ENCODE measurements at regions not wholly inside any gene's neighbourhood (a gene's known extent, or its start where the extent isn't known, plus 50 kb on each side); places are given as distances from the start of the nearest gene placed in this dataset.

GRCh38 chr6:101290346-101290745 lies 103.2 kb upstream of the GRIK2 start:
- Histone ChIP-seq H3K4me3 (ENCODE audit: control extremely low read depth in 1 of 5, extremely low read depth in 1 of 5, insufficient read depth in 1 of 5, low read depth in 2 of 5, low read length in 4 of 5) (no peak overlapping the region), H3K27ac (ENCODE audit: low read length in 2 of 2) (no peak overlapping the region), H3K9me3 (ENCODE audit: control extremely low read depth in 1 of 3, control insufficient read depth in 2 of 3, insufficient read depth in 1 of 3, low read length in 2 of 3) (peaks cover 0 to 8% (median 7%) of the 10 kb centered on the region in 3 donors), H3K9ac (ENCODE audit: low read length) (no peak overlapping the region), H3K4me2 (replicated peaks; ENCODE audit: low read depth, low read length, poor library complexity, severe bottlenecking) (no peak overlapping the region), H3K36me3 (replicated peaks in 1 of 2; ENCODE audit: control extremely low read depth in 1 of 2, control insufficient read depth in 1 of 2, extremely low read depth in 1 of 2, insufficient read depth in 2 of 2, low read length in 1 of 2) (no peaks in the 10 kb centered on the region), H4K20me1 (ENCODE audit: control insufficient read depth, insufficient read depth, low read length, poor library complexity, severe bottlenecking) (no peaks in the 10 kb centered on the region), H3K4me1 (ENCODE audit: control insufficient read depth in 2 of 2, insufficient read depth in 2 of 2, low read length in 2 of 2) (no peaks in the 10 kb centered on the region), H3K79me2 (ENCODE audit: control insufficient read depth, insufficient read depth, low read length) (no peaks in the 10 kb centered on the region), H3K27me3 (replicated peaks in 1 of 4; ENCODE audit: control extremely low read depth in 1 of 4, control insufficient read depth in 3 of 4, insufficient read depth in 4 of 4, low read length in 3 of 4) (no peaks in the 10 kb centered on the region), H2AFZ (ENCODE audit: insufficient read depth, low read depth, low read length, poor library complexity, severe bottlenecking) (no peak overlapping the region)
- ChIA-PET POLR2A (no interaction called here), CTCF (no interaction called here)
- no peak overlapping the region for H3K27ac Mint-ChIP-seq
- ATAC-seq (ENCODE audit: low read depth), result no peak
- intact Hi-C loops (cut with micrococcal nuclease), result no loop called here
- no peaks in the 10 kb centered on the region for H3K4me1 Mint-ChIP-seq
- H3K27me3 Mint-ChIP-seq, result no peaks in the 10 kb centered on the region
- no peak overlapping the region for H3K4me3 Mint-ChIP-seq
- no peak for DNase-seq
- peaks cover 5% of the 10 kb centered on the region for H3K9me3 Mint-ChIP-seq (ENCODE audit: insufficient read depth)
- WGBS (ENCODE audit: insufficient coverage), result 83% methylated on average over 1 of the region's 2 CpGs
- TF ChIP-seq CTCF (IDR thresholded peaks at IDR 0.05) (no peak), EZH2 (IDR thresholded peaks at IDR 0.05; ENCODE audit: borderline replicate concordance, insufficient read depth, low read depth, low read length, poor library complexity, severe bottlenecking) (no peak)

DNA sequence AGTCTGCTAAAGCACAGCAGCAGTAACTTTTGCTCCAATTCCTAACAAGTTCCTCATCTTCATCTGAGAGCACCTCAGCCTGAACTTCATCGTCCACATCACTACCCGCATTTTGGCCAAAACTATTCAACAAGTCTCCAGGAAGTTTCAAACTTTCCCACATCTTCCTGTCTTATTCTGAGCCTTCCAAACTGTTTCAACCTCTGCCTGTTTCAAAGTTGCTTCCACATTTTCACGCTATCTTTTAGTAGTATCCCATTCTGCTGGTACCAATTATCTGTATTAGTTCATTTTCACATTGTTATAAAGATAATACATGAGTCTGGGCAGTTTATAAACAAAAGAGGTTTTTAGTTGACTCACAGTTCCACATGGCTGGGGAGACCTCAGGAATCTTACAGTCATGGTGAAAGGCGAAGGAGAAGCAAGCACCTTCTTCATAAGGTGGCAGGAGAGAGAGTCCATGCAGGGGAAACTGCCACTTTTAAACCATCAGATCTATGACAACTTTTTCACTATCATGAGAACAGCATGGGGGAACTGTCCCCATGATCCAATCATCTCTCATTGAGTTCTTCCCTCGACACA lies 99.4 kb upstream of the GRIK2 start:
- H3K4me2 ChIP-seq (replicated peaks; ENCODE audit: low read depth, low read length, poor library complexity, severe bottlenecking), result no peak overlapping the region
- H3K27ac ChIP-seq (ENCODE audit: low read length in 2 of 2), result no peak overlapping the region
- H4K20me1 ChIP-seq (ENCODE audit: control insufficient read depth, insufficient read depth, low read length, poor library complexity, severe bottlenecking), result no peaks in the 10 kb centered on the region
- H3K4me1 ChIP-seq (ENCODE audit: control insufficient read depth in 2 of 2, insufficient read depth in 2 of 2, low read length in 2 of 2), result no peaks in the 10 kb centered on the region
- H3K4me3 ChIP-seq (ENCODE audit: control extremely low read depth in 1 of 5, extremely low read depth in 1 of 5, insufficient read depth in 1 of 5, low read depth in 2 of 5, low read length in 4 of 5), result no peak overlapping the region
- H2AFZ ChIP-seq (ENCODE audit: insufficient read depth, low read depth, low read length, poor library complexity, severe bottlenecking), result no peak overlapping the region
- 89% methylated on average over 2 of the region's 5 CpGs for WGBS (ENCODE audit: insufficient coverage)
- Mint-ChIP-seq H3K4me3 (no peak overlapping the region), H3K27ac (no peak overlapping the region), H3K27me3 (no peaks in the 10 kb centered on the region), H3K4me1 (no peaks in the 10 kb centered on the region), H3K9me3 (ENCODE audit: insufficient read depth) (peaks cover 5% of the 10 kb centered on the region)
- H3K9me3 ChIP-seq (ENCODE audit: control extremely low read depth in 1 of 3, control insufficient read depth in 2 of 3, insufficient read depth in 1 of 3, low read length in 2 of 3), result peaks cover 0 to 8% (median 7%) of the 10 kb centered on the region in 3 donors
- no peaks in the 10 kb centered on the region for H3K36me3 ChIP-seq (replicated peaks in 1 of 2; ENCODE audit: control extremely low read depth in 1 of 2, control insufficient read depth in 1 of 2, extremely low read depth in 1 of 2, insufficient read depth in 2 of 2, low read length in 1 of 2)
- TF ChIP-seq CTCF (IDR thresholded peaks at IDR 0.05) (no peak), EZH2 (IDR thresholded peaks at IDR 0.05; ENCODE audit: borderline replicate concordance, insufficient read depth, low read depth, low read length, poor library complexity, severe bottlenecking) (no peak)
- ChIA-PET POLR2A (no interaction called here), CTCF (no interaction called here)
- H3K9ac ChIP-seq (ENCODE audit: low read length), result no peak overlapping the region
- H3K79me2 ChIP-seq (ENCODE audit: control insufficient read depth, insufficient read depth, low read length), result no peaks in the 10 kb centered on the region
- intact Hi-C loops (cut with micrococcal nuclease), result no loop called here
- H3K27me3 ChIP-seq (replicated peaks in 1 of 4; ENCODE audit: control extremely low read depth in 1 of 4, control insufficient read depth in 3 of 4, insufficient read depth in 4 of 4, low read length in 3 of 4), result no peaks in the 10 kb centered on the region
- DNase-seq, result no peak
- ATAC-seq (ENCODE audit: low read depth), result no peak

All from B cell (primary cell).